ENCODE measurements at regions not wholly inside any gene's neighbourhood (a gene's known extent, or its start where the extent isn't known, plus 50 kb on each side); places are given as distances from the start of the nearest gene placed in this dataset.

DNA sequence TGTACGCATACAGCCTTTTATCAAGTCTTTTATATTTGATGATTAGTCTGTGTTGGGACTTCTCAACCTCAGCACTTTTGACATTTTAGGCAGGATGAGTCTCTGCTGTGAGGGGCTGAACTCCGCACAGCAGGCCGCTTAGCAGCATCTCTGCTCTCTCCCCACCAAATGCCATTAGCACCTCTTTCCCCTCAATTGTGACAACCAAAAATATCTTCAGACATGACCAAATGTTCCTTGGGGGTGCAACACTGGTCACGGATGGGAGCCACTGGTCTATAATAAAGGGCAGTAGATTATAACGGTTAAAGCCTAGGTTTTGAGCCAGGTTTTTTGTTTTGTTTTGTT is 109.7 kb upstream of the LRIG1 start:
- Histone ChIP-seq H3K9me3 (ENCODE audit: control insufficient read depth, insufficient read depth, low read depth, low read length) (no peaks in the 10 kb centered on the region), H3K4me1 (ENCODE audit: control insufficient read depth, insufficient read depth, low read length) (peaks cover 3% of the 10 kb centered on the region; the same call in 1 of the 2 replicates), H3K27ac (ENCODE audit: extremely low read depth, low read depth, low read length) (no peak overlapping the region), H3K4me3 (ENCODE audit: low read depth, low read length) (no peak overlapping the region), H3K36me3 (ENCODE audit: control insufficient read depth in 2 of 2, insufficient read depth in 1 of 2, low read length in 2 of 2) (no peaks in the 10 kb centered on the region)
- CTCF ChIA-PET: no interaction called here
- TF ChIP-seq, protein P1, sequence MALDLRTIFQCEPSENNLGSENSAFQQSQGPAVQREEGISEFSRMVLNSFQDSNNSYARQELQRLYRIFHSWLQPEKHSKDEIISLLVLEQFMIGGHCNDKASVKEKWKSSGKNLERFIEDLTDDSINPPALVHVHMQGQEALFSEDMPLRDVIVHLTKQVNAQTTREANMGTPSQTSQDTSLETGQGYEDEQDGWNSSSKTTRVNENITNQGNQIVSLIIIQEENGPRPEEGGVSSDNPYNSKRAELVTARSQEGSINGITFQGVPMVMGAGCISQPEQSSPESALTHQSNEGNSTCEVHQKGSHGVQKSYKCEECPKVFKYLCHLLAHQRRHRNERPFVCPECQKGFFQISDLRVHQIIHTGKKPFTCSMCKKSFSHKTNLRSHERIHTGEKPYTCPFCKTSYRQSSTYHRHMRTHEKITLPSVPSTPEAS (tag by site-specific recombination; IDR thresholded peaks at IDR 0.05): no peak
- TF ChIP-seq ZNF529 (tag by site-specific recombination; IDR thresholded peaks at IDR 0.05; ENCODE audit: insufficient replicate concordance) (no peak), ZNF776 (tag by site-specific recombination; IDR thresholded peaks at IDR 0.05; ENCODE audit: borderline replicate concordance) (no peak), ZBTB20 (tag by site-specific recombination; IDR thresholded peaks at IDR 0.05) (no peak), SETDB1 (IDR thresholded peaks at IDR 0.05; ENCODE audit: insufficient read length, low read length) (no peak), ZNF792 (tag by site-specific recombination; IDR thresholded peaks at IDR 0.05) (no peak), KLF7 (tag by site-specific recombination; IDR thresholded peaks at IDR 0.05; ENCODE audit: borderline replicate concordance) (no peak), ZNF133 (tag by site-specific recombination; IDR thresholded peaks at IDR 0.05) (no peak)
- TF ChIP-seq, protein P2, sequence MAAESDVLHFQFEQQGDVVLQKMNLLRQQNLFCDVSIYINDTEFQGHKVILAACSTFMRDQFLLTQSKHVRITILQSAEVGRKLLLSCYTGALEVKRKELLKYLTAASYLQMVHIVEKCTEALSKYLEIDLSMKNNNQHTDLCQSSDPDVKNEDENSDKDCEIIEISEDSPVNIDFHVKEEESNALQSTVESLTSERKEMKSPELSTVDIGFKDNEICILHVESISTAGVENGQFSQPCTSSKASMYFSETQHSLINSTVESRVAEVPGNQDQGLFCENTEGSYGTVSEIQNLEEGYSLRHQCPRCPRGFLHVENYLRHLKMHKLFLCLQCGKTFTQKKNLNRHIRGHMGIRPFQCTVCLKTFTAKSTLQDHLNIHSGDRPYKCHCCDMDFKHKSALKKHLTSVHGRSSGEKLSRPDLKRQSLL (tag by site-specific recombination; IDR thresholded peaks at IDR 0.05): no peak
- TF ChIP-seq, protein P3, sequence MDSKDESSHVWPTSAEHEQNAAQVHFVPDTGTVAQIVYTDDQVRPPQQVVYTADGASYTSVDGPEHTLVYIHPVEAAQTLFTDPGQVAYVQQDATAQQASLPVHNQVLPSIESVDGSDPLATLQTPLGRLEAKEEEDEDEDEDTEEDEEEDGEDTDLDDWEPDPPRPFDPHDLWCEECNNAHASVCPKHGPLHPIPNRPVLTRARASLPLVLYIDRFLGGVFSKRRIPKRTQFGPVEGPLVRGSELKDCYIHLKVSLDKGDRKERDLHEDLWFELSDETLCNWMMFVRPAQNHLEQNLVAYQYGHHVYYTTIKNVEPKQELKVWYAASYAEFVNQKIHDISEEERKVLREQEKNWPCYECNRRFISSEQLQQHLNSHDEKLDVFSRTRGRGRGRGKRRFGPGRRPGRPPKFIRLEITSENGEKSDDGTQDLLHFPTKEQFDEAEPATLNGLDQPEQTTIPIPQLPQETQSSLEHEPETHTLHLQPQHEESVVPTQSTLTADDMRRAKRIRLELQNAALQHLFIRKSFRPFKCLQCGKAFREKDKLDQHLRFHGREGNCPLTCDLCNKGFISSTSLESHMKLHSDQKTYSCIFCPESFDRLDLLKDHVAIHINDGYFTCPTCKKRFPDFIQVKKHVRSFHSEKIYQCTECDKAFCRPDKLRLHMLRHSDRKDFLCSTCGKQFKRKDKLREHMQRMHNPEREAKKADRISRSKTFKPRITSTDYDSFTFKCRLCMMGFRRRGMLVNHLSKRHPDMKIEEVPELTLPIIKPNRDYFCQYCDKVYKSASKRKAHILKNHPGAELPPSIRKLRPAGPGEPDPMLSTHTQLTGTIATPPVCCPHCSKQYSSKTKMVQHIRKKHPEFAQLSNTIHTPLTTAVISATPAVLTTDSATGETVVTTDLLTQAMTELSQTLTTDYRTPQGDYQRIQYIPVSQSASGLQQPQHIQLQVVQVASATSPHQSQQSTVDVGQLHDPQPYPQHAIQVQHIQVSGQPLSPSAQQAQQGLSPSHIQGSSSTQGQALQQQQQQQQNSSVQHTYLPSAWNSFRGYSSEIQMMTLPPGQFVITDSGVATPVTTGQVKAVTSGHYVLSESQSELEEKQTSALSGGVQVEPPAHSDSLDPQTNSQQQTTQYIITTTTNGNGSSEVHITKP (tag by site-specific recombination; IDR thresholded peaks at IDR 0.05): no peak
- TF ChIP-seq, protein P4, sequence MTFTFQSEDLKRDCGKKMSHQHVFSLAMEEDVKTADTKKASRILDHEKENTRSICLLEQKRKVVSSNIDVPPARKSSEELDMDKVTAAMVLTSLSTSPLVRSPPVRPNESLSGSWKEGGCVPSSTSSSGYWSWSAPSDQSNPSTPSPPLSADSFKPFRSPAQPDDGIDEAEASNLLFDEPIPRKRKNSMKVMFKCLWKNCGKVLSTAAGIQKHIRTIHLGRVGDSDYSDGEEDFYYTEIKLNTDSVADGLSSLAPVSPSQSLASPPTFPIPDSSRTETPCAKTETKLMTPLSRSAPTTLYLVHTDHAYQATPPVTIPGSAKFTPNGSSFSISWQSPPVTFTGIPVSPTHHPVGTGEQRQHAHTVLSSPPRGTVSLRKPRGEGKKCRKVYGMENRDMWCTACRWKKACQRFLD (tag by site-specific recombination; IDR thresholded peaks at IDR 0.05): no peak
- POLR2A ChIA-PET: no interaction called here

DNA sequence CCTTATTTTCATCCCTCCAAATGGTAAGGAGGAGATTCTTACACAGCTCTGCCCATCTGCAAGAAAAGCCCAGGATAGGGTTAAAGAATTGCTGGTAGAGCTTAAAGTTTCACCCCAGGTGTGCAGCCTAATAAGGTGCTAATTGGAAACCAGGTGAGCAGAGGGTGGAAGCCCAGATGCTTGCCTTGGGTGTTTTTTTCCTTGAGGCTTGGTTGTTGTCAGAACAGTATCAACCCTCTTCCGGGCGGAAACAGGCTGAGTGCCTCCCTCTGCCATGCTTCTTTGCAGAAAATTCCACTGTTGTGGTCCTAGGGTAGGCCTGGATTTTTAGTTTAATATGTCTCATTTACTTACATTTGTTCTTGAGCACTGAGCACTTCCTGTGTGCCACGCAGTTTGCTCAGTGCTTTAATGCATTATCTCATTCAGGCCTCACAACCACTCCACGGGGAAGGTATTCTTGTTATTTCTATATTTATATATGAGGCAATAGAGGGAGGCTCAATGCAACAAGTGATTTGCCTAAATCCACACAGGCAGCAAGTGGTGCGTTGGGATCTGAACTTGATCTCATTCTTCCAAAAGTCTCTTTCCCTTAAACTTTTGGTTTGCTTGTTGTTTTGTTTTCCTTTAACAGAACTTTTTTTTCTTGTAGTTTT is 115.0 kb upstream of the LRIG1 start:
- no peak overlapping the region for H3K27ac ChIP-seq (ENCODE audit: extremely low read depth, low read depth, low read length)
- CTCF ChIA-PET: interaction anchor here (0.9 kb wide), 1 partner anchor 208 kb away, joined by 3 read pairs; no protein-coding TSS in a partner anchor
- POLR2A ChIA-PET: no interaction called here

DNA sequence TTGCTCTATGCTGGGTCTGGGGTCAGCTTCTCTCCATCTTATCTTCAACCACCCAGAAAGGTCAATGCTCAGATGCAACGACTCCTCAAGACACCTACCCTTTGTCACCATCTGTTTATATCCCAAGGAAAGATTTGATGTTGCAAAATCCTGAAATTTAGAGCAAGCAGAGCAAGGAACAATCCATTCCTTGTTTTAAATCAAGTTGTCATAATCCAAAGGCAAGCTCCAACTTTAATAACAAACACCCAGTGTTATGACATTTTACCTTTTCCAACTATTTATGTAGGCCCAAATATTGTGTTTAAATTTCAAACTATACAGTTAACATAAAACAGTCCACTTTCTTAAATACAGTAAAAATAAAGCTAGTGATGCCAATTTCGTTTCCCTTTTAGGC is 116.5 kb upstream of the LRIG1 start:
- Histone ChIP-seq H3K4me1 (ENCODE audit: control insufficient read depth, insufficient read depth, low read length) (no peaks in the 10 kb centered on the region), H3K4me3 (ENCODE audit: low read depth, low read length) (no peak overlapping the region), H3K9me3 (ENCODE audit: control insufficient read depth, insufficient read depth, low read depth, low read length) (no peaks in the 10 kb centered on the region), H3K36me3 (ENCODE audit: control insufficient read depth in 2 of 2, insufficient read depth in 1 of 2, low read length in 2 of 2) (no peaks in the 10 kb centered on the region), H3K27ac (ENCODE audit: extremely low read depth, low read depth, low read length) (no peak overlapping the region)
- TF ChIP-seq, protein P5, sequence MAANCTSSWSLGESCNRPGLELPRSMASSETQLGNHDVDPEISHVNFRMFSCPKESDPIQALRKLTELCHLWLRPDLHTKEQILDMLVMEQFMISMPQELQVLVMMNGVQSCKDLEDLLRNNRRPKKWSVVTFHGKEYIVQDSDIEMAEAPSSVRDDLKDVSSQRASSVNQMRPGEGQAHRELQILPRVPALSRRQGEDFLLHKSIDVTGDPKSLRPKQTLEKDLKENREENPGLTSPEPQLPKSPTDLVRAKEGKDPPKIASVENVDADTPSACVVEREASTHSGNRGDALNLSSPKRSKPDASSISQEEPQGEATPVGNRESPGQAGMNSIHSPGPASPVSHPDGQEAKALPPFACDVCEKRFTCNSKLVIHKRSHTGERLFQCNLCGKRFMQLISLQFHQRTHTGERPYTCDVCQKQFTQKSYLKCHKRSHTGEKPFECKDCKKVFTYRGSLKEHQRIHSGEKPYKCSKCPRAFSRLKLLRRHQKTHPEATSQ (tag by site-specific recombination; IDR thresholded peaks at IDR 0.05): no peak
- no peak for TF ChIP-seq GLIS2 (tag by site-specific recombination; IDR thresholded peaks at IDR 0.05)
- TF ChIP-seq YY1 (tag by site-specific recombination; IDR thresholded peaks at IDR 0.05): no peak
- no peak for TF ChIP-seq ZNF426 (tag by site-specific recombination; IDR thresholded peaks at IDR 0.05)
- TF ChIP-seq GLIS1 (tag by site-specific recombination; IDR thresholded peaks at IDR 0.05): no peak
- TF ChIP-seq ZBTB7A (tag by site-specific recombination; IDR thresholded peaks at IDR 0.05; ENCODE audit: low read depth): no peak
- TF ChIP-seq ZNF660 (tag by site-specific recombination; IDR thresholded peaks at IDR 0.05): no peak
- no peak for TF ChIP-seq ZNF830 (tag by site-specific recombination; IDR thresholded peaks at IDR 0.05; ENCODE audit: low read depth)
- ChIA-PET POLR2A (no interaction called here), CTCF (no interaction called here)

More for the DNA sequence above, 115.0 kb upstream of the LRIG1 start:
- TF ChIP-seq ZNF514 (tag by site-specific recombination; IDR thresholded peaks at IDR 0.05): no peak
- TF ChIP-seq ZNF121 (tag by site-specific recombination; IDR thresholded peaks at IDR 0.05): no peak
- TF ChIP-seq SCRT2 (tag by site-specific recombination; IDR thresholded peaks at IDR 0.05): peak; percentile 59; the same call in 1 of the 2 replicates
- TF ChIP-seq OSR2 (tag by site-specific recombination; IDR thresholded peaks at IDR 0.05): no peak
- no peak overlapping the region for H3K4me3 ChIP-seq (ENCODE audit: low read depth, low read length)
- no peaks in the 10 kb centered on the region for H3K9me3 ChIP-seq (ENCODE audit: control insufficient read depth, insufficient read depth, low read depth, low read length)
- H3K4me1 ChIP-seq (ENCODE audit: control insufficient read depth, insufficient read depth, low read length): no peaks in the 10 kb centered on the region
- H3K36me3 ChIP-seq (ENCODE audit: control insufficient read depth in 2 of 2, insufficient read depth in 1 of 2, low read length in 2 of 2): no peaks in the 10 kb centered on the region

Data from HEK293 (cell line).